WTC11 (cell line): ENCODE measurements at regions not wholly inside any gene's neighbourhood (a gene's known extent, or its start where the extent isn't known, plus 50 kb on each side); places are given as distances from the start of the nearest gene placed in this dataset.

Experiments used
- ATAC-seq: fragments of 200-7000 bp; cut with Tn5 transposase; 2 replicates; pipeline ENCODE4 v1.10.0; 2021; ENCODE audit warnings: mild to moderate bottlenecking, moderate library complexity
- CTCF ChIA-PET: fragments of 300-600 bp; sonication (Branson Sonifier 250); formaldehyde crosslinking; loops from one replicate; lab custom pipeline; 2021; ENCODE audit warnings: antibody characterized with exemption; lab: Charles Lee
- POLR2A ChIA-PET: fragments of 350-600 bp; sonication (Branson Sonifier 250); formaldehyde crosslinking; loops from one replicate; lab custom pipeline; 2021; ENCODE audit warnings: antibody characterized with exemption; lab: Charles Lee
- DNase-seq: peaks from one replicate; pipeline ENCODE4 v3.0.0; 2021; ENCODE audit warnings: low spot score
- H3K27ac Mint-ChIP-seq: 2 replicates; pipeline ENCODE4 v1.8.0; 2021; ENCODE audit warnings: mixed read lengths
- H3K27me3 Mint-ChIP-seq: 2 replicates; pipeline ENCODE4 v1.8.0; 2021; ENCODE audit warnings: low read depth, mild to moderate bottlenecking, moderate library complexity, mixed read lengths
- H3K36me3 Mint-ChIP-seq: 2 replicates; pipeline ENCODE4 v1.8.0; 2021; ENCODE audit warnings: mixed read lengths
- H3K4me1 Mint-ChIP-seq: 2 replicates; pipeline ENCODE4 v1.8.0; 2022; ENCODE audit warnings: mixed read lengths
- H3K4me3 Mint-ChIP-seq: 2 replicates; pipeline ENCODE4 v1.8.0; 2021; ENCODE audit warnings: mild to moderate bottlenecking, moderate library complexity, mixed read lengths
- H3K9me3 Mint-ChIP-seq: 2 replicates; pipeline ENCODE4 v1.8.0; 2021; ENCODE audit warnings: mixed read lengths
- ATF6 ChIP-seq: sonication (generic); formaldehyde crosslinking; IDR thresholded peaks from 2 replicates; pipeline ENCODE4 v1.8.1; 2023; ENCODE audit warnings: mild to moderate bottlenecking, missing genetic modification reagents
- CDX4 ChIP-seq: fragments of 250-450 bp; sonication (Bioruptor Pico); IDR thresholded peaks from 2 replicates; pipeline ENCODE4 v1.9.0; 2021; ENCODE audit warnings: moderate library complexity, mild to moderate bottlenecking, inconsistent platforms, borderline replicate concordance
- CREB1 ChIP-seq: sonication (generic); formaldehyde crosslinking; IDR thresholded peaks from 2 replicates; pipeline ENCODE4 v1.8.0; 2023; ENCODE audit warnings: mild to moderate bottlenecking, missing genetic modification reagents
- CREM ChIP-seq: sonication (generic); formaldehyde crosslinking; IDR thresholded peaks from 2 replicates; pipeline ENCODE4 v1.8.1; 2022; ENCODE audit warnings: mild to moderate bottlenecking, missing genetic modification reagents, moderate library complexity
- ESRRA ChIP-seq: sonication (generic); formaldehyde crosslinking; IDR thresholded peaks from 2 replicates; pipeline ENCODE4 v1.8.1; 2022; ENCODE audit warnings: mild to moderate bottlenecking, missing genetic modification reagents, borderline replicate concordance
- ETV6 ChIP-seq: sonication (generic); formaldehyde crosslinking; IDR thresholded peaks from 2 replicates; pipeline ENCODE4 v1.8.1; 2022; ENCODE audit warnings: mild to moderate bottlenecking, missing genetic modification reagents
- JUN ChIP-seq: sonication (generic); formaldehyde crosslinking; IDR thresholded peaks from 2 replicates; pipeline ENCODE4 v1.8.0; 2023; ENCODE audit warnings: mild to moderate bottlenecking, missing genetic modification reagents
- NFE2L1 ChIP-seq: sonication (generic); formaldehyde crosslinking; IDR thresholded peaks from 2 replicates; pipeline ENCODE4 v1.8.1; 2023; ENCODE audit warnings: missing genetic modification reagents
- NFYB ChIP-seq: sonication (generic); formaldehyde crosslinking; conservative IDR thresholded peaks from 2 replicates; pipeline ENCODE4 v1.8.0; 2022; ENCODE audit warnings: low read depth, missing genetic modification reagents
- PREB ChIP-seq: sonication (generic); formaldehyde crosslinking; IDR thresholded peaks from 2 replicates; pipeline ENCODE4 v1.8.1; 2022; ENCODE audit warnings: mild to moderate bottlenecking, missing genetic modification reagents, moderate library complexity, borderline replicate concordance
- TCF7 ChIP-seq: sonication (generic); formaldehyde crosslinking; IDR thresholded peaks from 2 replicates; pipeline ENCODE4 v1.8.0; 2022; ENCODE audit warnings: mild to moderate bottlenecking, low read depth, missing genetic modification reagents, moderate library complexity
- ZBTB21 ChIP-seq: sonication (generic); formaldehyde crosslinking; IDR thresholded peaks from 2 replicates; pipeline ENCODE4 v1.8.1; 2023; ENCODE audit warnings: mild to moderate bottlenecking, missing genetic modification reagents, borderline replicate concordance
- ZNF317 ChIP-seq: sonication (generic); formaldehyde crosslinking; IDR thresholded peaks from 2 replicates; pipeline ENCODE4 v1.8.1; 2023; ENCODE audit warnings: low read depth, mild to moderate bottlenecking, moderate library complexity, missing genetic modification reagents, borderline replicate concordance
- ZNF416 ChIP-seq: fragments of 250-450 bp; sonication (Bioruptor Pico); IDR thresholded peaks from 2 replicates; pipeline ENCODE4 v1.9.0; 2021; ENCODE audit warnings: mild to moderate bottlenecking, inconsistent platforms
- ZNF671 ChIP-seq: fragments of 250-450 bp; sonication (Bioruptor Pico); IDR thresholded peaks from 2 replicates; pipeline ENCODE4 v1.8.0; 2021; ENCODE audit warnings: mild to moderate bottlenecking
- TF ChIP-seq, protein P1 (sequence below): sonication (generic); formaldehyde crosslinking; IDR thresholded peaks from 2 replicates; pipeline ENCODE4 v1.8.0; 2022; ENCODE audit warnings: mild to moderate bottlenecking, missing genetic modification reagents
- TF ChIP-seq, protein P2 (sequence below): fragments of 250-450 bp; sonication (Bioruptor Pico); IDR thresholded peaks from 2 replicates; pipeline ENCODE4 v1.9.0; 2021; ENCODE audit warnings: mild to moderate bottlenecking
- TF ChIP-seq, protein P3 (sequence below): sonication (generic); formaldehyde crosslinking; IDR thresholded peaks from 2 replicates; pipeline ENCODE4 v1.8.0; 2022; ENCODE audit warnings: mild to moderate bottlenecking, missing genetic modification reagents
- TF ChIP-seq, protein P4 (sequence below): sonication (generic); formaldehyde crosslinking; IDR thresholded peaks from 2 replicates; pipeline ENCODE4 v1.8.0; 2022; ENCODE audit warnings: mild to moderate bottlenecking, missing genetic modification reagents
- TF ChIP-seq, protein P5 (sequence below): fragments of 250-450 bp; sonication (Bioruptor Pico); IDR thresholded peaks from 2 replicates; pipeline ENCODE4 v1.9.0; 2021; ENCODE audit warnings: mild to moderate bottlenecking, borderline replicate concordance

- Mint-ChIP-seq H3K4me1 (peaks cover 19% of the 10 kb centered on the region), H3K36me3 (peaks cover 19% of the 10 kb centered on the region), H3K27me3 (no peaks in the 10 kb centered on the region), H3K27ac (no peak overlapping the region), H3K9me3 (peaks cover 27% of the 10 kb centered on the region), H3K4me3 (no peak overlapping the region)
- ChIA-PET CTCF (no interaction called here), POLR2A (no interaction called here)
- no peak for ATAC-seq
- DNase-seq: no peak
- TF ChIP-seq PREB: no peak
- no peak for TF ChIP-seq ZBTB21
- no peak for TF ChIP-seq CREM (CRISPR knock-in tag)
- TF ChIP-seq, protein P1, sequence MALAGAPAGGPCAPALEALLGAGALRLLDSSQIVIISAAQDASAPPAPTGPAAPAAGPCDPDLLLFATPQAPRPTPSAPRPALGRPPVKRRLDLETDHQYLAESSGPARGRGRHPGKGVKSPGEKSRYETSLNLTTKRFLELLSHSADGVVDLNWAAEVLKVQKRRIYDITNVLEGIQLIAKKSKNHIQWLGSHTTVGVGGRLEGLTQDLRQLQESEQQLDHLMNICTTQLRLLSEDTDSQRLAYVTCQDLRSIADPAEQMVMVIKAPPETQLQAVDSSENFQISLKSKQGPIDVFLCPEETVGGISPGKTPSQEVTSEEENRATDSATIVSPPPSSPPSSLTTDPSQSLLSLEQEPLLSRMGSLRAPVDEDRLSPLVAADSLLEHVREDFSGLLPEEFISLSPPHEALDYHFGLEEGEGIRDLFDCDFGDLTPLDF (CRISPR knock-in tag): no peak
- no peak for TF ChIP-seq NFYB
- TF ChIP-seq NFE2L1 (CRISPR knock-in tag): no peak
- TF ChIP-seq, protein P2, sequence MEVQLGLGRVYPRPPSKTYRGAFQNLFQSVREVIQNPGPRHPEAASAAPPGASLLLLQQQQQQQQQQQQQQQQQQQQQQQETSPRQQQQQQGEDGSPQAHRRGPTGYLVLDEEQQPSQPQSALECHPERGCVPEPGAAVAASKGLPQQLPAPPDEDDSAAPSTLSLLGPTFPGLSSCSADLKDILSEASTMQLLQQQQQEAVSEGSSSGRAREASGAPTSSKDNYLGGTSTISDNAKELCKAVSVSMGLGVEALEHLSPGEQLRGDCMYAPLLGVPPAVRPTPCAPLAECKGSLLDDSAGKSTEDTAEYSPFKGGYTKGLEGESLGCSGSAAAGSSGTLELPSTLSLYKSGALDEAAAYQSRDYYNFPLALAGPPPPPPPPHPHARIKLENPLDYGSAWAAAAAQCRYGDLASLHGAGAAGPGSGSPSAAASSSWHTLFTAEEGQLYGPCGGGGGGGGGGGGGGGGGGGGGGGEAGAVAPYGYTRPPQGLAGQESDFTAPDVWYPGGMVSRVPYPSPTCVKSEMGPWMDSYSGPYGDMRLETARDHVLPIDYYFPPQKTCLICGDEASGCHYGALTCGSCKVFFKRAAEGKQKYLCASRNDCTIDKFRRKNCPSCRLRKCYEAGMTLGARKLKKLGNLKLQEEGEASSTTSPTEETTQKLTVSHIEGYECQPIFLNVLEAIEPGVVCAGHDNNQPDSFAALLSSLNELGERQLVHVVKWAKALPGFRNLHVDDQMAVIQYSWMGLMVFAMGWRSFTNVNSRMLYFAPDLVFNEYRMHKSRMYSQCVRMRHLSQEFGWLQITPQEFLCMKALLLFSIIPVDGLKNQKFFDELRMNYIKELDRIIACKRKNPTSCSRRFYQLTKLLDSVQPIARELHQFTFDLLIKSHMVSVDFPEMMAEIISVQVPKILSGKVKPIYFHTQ: no peak
- TF ChIP-seq, protein P3, sequence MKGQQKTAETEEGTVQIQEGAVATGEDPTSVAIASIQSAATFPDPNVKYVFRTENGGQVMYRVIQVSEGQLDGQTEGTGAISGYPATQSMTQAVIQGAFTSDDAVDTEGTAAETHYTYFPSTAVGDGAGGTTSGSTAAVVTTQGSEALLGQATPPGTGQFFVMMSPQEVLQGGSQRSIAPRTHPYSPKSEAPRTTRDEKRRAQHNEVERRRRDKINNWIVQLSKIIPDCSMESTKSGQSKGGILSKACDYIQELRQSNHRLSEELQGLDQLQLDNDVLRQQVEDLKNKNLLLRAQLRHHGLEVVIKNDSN (CRISPR knock-in tag): no peak
- no peak for TF ChIP-seq TCF7 (CRISPR knock-in tag)
- no peak for TF ChIP-seq ESRRA
- no peak for TF ChIP-seq ZNF671
- TF ChIP-seq, protein P4, sequence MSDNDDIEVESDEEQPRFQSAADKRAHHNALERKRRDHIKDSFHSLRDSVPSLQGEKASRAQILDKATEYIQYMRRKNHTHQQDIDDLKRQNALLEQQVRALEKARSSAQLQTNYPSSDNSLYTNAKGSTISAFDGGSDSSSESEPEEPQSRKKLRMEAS: no peak
- TF ChIP-seq, protein P5, sequence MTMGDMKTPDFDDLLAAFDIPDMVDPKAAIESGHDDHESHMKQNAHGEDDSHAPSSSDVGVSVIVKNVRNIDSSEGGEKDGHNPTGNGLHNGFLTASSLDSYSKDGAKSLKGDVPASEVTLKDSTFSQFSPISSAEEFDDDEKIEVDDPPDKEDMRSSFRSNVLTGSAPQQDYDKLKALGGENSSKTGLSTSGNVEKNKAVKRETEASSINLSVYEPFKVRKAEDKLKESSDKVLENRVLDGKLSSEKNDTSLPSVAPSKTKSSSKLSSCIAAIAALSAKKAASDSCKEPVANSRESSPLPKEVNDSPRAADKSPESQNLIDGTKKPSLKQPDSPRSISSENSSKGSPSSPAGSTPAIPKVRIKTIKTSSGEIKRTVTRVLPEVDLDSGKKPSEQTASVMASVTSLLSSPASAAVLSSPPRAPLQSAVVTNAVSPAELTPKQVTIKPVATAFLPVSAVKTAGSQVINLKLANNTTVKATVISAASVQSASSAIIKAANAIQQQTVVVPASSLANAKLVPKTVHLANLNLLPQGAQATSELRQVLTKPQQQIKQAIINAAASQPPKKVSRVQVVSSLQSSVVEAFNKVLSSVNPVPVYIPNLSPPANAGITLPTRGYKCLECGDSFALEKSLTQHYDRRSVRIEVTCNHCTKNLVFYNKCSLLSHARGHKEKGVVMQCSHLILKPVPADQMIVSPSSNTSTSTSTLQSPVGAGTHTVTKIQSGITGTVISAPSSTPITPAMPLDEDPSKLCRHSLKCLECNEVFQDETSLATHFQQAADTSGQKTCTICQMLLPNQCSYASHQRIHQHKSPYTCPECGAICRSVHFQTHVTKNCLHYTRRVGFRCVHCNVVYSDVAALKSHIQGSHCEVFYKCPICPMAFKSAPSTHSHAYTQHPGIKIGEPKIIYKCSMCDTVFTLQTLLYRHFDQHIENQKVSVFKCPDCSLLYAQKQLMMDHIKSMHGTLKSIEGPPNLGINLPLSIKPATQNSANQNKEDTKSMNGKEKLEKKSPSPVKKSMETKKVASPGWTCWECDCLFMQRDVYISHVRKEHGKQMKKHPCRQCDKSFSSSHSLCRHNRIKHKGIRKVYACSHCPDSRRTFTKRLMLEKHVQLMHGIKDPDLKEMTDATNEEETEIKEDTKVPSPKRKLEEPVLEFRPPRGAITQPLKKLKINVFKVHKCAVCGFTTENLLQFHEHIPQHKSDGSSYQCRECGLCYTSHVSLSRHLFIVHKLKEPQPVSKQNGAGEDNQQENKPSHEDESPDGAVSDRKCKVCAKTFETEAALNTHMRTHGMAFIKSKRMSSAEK (CRISPR knock-in tag): no peak
- TF ChIP-seq ATF6: no peak
- no peak for TF ChIP-seq ETV6 (CRISPR knock-in tag)
- TF ChIP-seq CDX4: no peak
- no peak for TF ChIP-seq JUN (CRISPR knock-in tag)
- no peak for TF ChIP-seq CREB1 (CRISPR knock-in tag)
- no peak for TF ChIP-seq ZNF416 (CRISPR knock-in tag)
- TF ChIP-seq ZNF317 (CRISPR knock-in tag): no peak
These were observed 60.4 kb upstream of the INSIG1 start for GRCh38 chr7:155237297-155237696.
